GM12878 (cell line): ENCODE measurements at regions not wholly inside any gene's neighbourhood (a gene's known extent, or its start where the extent isn't known, plus 50 kb on each side); places are given as distances from the start of the nearest gene placed in this dataset.

Source experiments
- ATAC-seq: fragments of 200-7000 bp; cut with Tn5 transposase; 3 replicates; pipeline ENCODE4 v1.9.1; 2020; ENCODE audit warnings: mild to moderate bottlenecking, moderate library complexity
- BruUV-seq: library from RNA; stranded (reverse); fragments of 400-500 nt; replicated peaks from 2 replicates; lab custom pipeline; 2021; lab: Mats Ljungman, UMichigan
- CTCF ChIA-PET: fragments of 300-600 bp; sonication (Branson Sonifier 250); formaldehyde crosslinking; extraction: SDS; loops from one replicate; lab custom pipeline; 2021; ENCODE audit warnings: inconsistent platforms; lab: Yijun Ruan, JAX
- POLR2A ChIA-PET: fragments of 350-600 bp; formaldehyde crosslinking; extraction: SDS; loops from one replicate; lab custom pipeline; 2021; ENCODE audit warnings: inconsistent platforms; lab: Charles Lee
- RAD21 ChIA-PET: fragments of 300-600 bp; sonication (Branson Sonifier 250); formaldehyde crosslinking; loops from one replicate; lab custom pipeline; 2023; ENCODE audit warnings: antibody characterized with exemption; ENCODE audit not compliant: unreplicated experiment; lab: Charles Lee
- SMC1A ChIA-PET: fragments of 300-600 bp; sonication (Branson Sonifier 250); formaldehyde crosslinking; loops from one replicate; lab custom pipeline; 2023; ENCODE audit not compliant: unreplicated experiment, uncharacterized antibody; lab: Charles Lee
- DNase-seq: peaks from one replicate; pipeline ENCODE4 v3.0.0-alpha.2; 2011; ENCODE audit warnings: low read depth, low spot score
- FAIRE-seq: peaks from 3 replicates; lab custom pipeline; 2011; peaks lifted over from hg19 to GRCh38; lab: Jason Lieb, UNC
- H2AFZ ChIP-seq: 2 replicates; pipeline ENCODE4 v1.6.0; 2011; ENCODE audit warnings: low read depth, low read length, control low read depth; ENCODE audit not compliant: control insufficient read depth
- H3K27ac ChIP-seq: 2 replicates; pipeline ENCODE4 v1.5.1; 2011; ENCODE audit warnings: control low read depth; ENCODE audit not compliant: control insufficient read depth, insufficient read depth
- H3K27me3 ChIP-seq, 2 experiments: replicated peaks in 1 of 2; 2 replicates each; pipeline versions ENCODE4 v1.6.0 to v1.6.1; 2011; ENCODE audit warnings: low read length in 1 of 2; ENCODE audit not compliant: control insufficient read depth in 2 of 2, insufficient read depth in 2 of 2
- H3K36me3 ChIP-seq, 2 experiments: 2 replicates each; pipeline ENCODE4 v1.5.1; 2011; ENCODE audit warnings: low read length in 1 of 2; ENCODE audit not compliant: control insufficient read depth in 2 of 2, insufficient read depth in 2 of 2
- H3K4me1 ChIP-seq: 2 replicates; pipeline ENCODE4 v1.6.1; 2011; ENCODE audit warnings: mild to moderate bottlenecking, low read length, moderate library complexity, mixed read lengths; ENCODE audit not compliant: control insufficient read depth, insufficient read depth
- H3K4me2 ChIP-seq: 2 replicates; pipeline ENCODE4 v1.6.0; 2011; ENCODE audit warnings: control low read depth; ENCODE audit not compliant: control insufficient read depth, insufficient read depth
- H3K4me3 ChIP-seq: fragments of 200-600 bp; sonication (generic); 2 replicates; pipeline ENCODE4 v1.5.1; 2016
- H3K79me2 ChIP-seq: 2 replicates; pipeline ENCODE4 v1.6.0; 2011; ENCODE audit warnings: low read length; ENCODE audit not compliant: control insufficient read depth, insufficient read depth
- H3K9ac ChIP-seq: 2 replicates; pipeline ENCODE4 v1.8.0; 2011; ENCODE audit warnings: low read length, control low read depth, mixed read lengths; ENCODE audit not compliant: control insufficient read depth, insufficient read depth
- H3K9me3 ChIP-seq: replicated peaks from 3 replicates; pipeline ENCODE4 v1.5.1; 2011; ENCODE audit warnings: mild to moderate bottlenecking, low read length; ENCODE audit not compliant: control insufficient read depth, insufficient read depth
- H4K20me1 ChIP-seq: 2 replicates; pipeline ENCODE4 v1.6.0; 2011; ENCODE audit not compliant: control insufficient read depth, insufficient read depth
- CBX5 ChIP-seq: sonication (generic); IDR thresholded peaks from 2 replicates; pipeline ENCODE4 v1.6.1; 2016; ENCODE audit warnings: low read depth, moderate library complexity, mild to moderate bottlenecking, inconsistent platforms
- CHD1 ChIP-seq: IDR thresholded peaks from 2 replicates; pipeline ENCODE4 v1.6.1; 2012; ENCODE audit warnings: low read depth, low read length, improper control_type of control experiment
- EED ChIP-seq: sonication (generic); IDR thresholded peaks from 2 replicates; pipeline ENCODE4 v1.6.1; 2016; ENCODE audit warnings: antibody characterized with exemption, low read depth
- GABPA ChIP-seq: IDR thresholded peaks from 2 replicates; pipeline ENCODE4 v1.6.1; 2014; ENCODE audit warnings: antibody characterized with exemption, low read depth, mild to moderate bottlenecking, inconsistent platforms
- GATAD2B ChIP-seq: fragments of 450-650 bp; conservative IDR thresholded peaks from 2 replicates; pipeline ENCODE4 v1.6.1; 2017; ENCODE audit warnings: low read depth, mild to moderate bottlenecking, moderate library complexity
- HDGF ChIP-seq: fragments of 450-650 bp; IDR thresholded peaks from 2 replicates; pipeline ENCODE4 v1.6.1; 2016; ENCODE audit warnings: antibody characterized with exemption
- IRF4 ChIP-seq: IDR thresholded peaks from 2 replicates; pipeline ENCODE4 v1.6.1; 2011; ENCODE audit warnings: low read depth, low read length
- KLF5 ChIP-seq: fragments of 450-650 bp; IDR thresholded peaks from 2 replicates; pipeline ENCODE4 v1.6.1; 2014; ENCODE audit warnings: mild to moderate bottlenecking; ENCODE audit not compliant: partially characterized antibody
- LARP7 ChIP-seq: fragments of 450-650 bp; IDR thresholded peaks from 2 replicates; pipeline ENCODE4 v1.6.1; 2017; ENCODE audit warnings: mild to moderate bottlenecking
- MXI1 ChIP-seq: fragments of 150-350 bp; IDR thresholded peaks from 2 replicates; pipeline ENCODE4 v1.6.1; 2011; ENCODE audit warnings: low read depth, mild to moderate bottlenecking, inconsistent platforms, low read length, improper control_type of control experiment
- NBN ChIP-seq: fragments of 450-650 bp; IDR thresholded peaks from 2 replicates; pipeline ENCODE4 v1.6.1; 2016
- NFIC ChIP-seq: IDR thresholded peaks from 2 replicates; pipeline ENCODE4 v1.6.1; 2012; ENCODE audit warnings: low read depth, mild to moderate bottlenecking, inconsistent platforms, low read length, moderate library complexity
- NFYB ChIP-seq: IDR thresholded peaks from 2 replicates; pipeline ENCODE4 v1.6.1; 2011; ENCODE audit warnings: low read depth, mild to moderate bottlenecking, low read length, improper control_type of control experiment, moderate library complexity; ENCODE audit not compliant: insufficient read depth
- NR2C2 ChIP-seq: IDR thresholded peaks from 2 replicates; pipeline ENCODE4 v1.6.1; 2011; ENCODE audit warnings: borderline replicate concordance, low read depth; ENCODE audit not compliant: control insufficient read depth, insufficient read length
- RCOR1 ChIP-seq: conservative IDR thresholded peaks from 2 replicates; pipeline ENCODE4 v1.6.1; 2012; ENCODE audit warnings: low read depth, low read length, improper control_type of control experiment
- SPI1 ChIP-seq: IDR thresholded peaks from 2 replicates; pipeline ENCODE4 v1.6.1; 2011; ENCODE audit warnings: low read depth, mild to moderate bottlenecking, low read length, moderate library complexity, borderline replicate concordance; ENCODE audit not compliant: insufficient read depth
- TCF12 ChIP-seq: IDR thresholded peaks from 2 replicates; pipeline ENCODE4 v1.6.1; 2011; ENCODE audit warnings: low read depth, mild to moderate bottlenecking, low read length
- TCF3 ChIP-seq: IDR thresholded peaks from 2 replicates; pipeline ENCODE4 v1.6.1; 2012; ENCODE audit warnings: low read depth, mild to moderate bottlenecking, low read length, borderline replicate concordance; ENCODE audit not compliant: insufficient read depth
- WGBS: methylation state at CpG from one replicate; pipeline ENCODE4 v1.1.6; 2016; ENCODE audit warnings: low lambda C conversion rate; ENCODE audit not compliant: insufficient replicate concordance, insufficient coverage; ENCODE audit errors: missing lambda C conversion rate; 5-methylcytosine and 5-hydroxymethylcytosine counted together
- in situ Hi-C: fragments of 300-500 bp; cut with MboI; formaldehyde crosslinking; loops from 9 replicates; pipeline ENCODE4 v1.14.3; 2018; ENCODE audit warnings: mixed read lengths
- intact Hi-C: fragments of 100-400 bp; cut with micrococcal nuclease; formaldehyde crosslinking; loops from one replicate; pipeline ENCODE4 v1.14.2; 2022; ENCODE audit not compliant: unreplicated experiment

DNA sequence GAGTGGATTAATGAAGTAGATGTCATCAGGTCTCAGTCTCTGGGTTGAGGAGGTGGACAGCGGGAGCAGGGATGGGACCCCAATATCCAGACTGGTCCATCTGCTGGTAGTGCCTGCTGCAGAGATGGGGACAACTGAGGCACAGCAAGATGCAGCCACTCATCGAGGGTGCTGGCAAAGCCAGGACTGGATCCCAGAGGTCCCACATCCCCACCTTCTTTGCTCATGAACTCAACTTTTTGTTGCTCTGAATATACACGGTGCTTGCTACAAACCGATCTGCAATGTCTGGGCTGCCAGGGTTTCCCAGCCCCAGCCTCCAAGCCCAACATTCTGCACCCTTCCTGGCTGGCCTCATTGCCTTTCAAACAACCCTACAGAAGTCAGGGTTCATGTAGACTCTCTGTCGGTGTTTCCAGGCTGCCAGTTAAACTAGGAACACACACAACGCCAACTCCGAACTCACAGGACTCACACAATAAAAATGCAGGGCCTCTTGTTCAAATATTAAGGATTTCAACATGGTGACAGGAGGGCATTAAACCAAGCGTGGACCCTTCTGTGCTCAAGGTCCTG is 168.2 kb downstream of the MN1 start:
- H3K4me3 ChIP-seq, result no peak overlapping the region
- DNase-seq (no peak), FAIRE-seq (no peak), ATAC-seq (no peak)
- intact Hi-C loops, result no loop called here
- no peaks in the 10 kb centered on the region for H4K20me1 ChIP-seq
- no peaks in the 10 kb centered on the region; a peak in 1 of 4 replicates for H3K27me3 ChIP-seq
- H3K4me2 ChIP-seq, result no peak overlapping the region
- no peaks in the 10 kb centered on the region for H3K4me1 ChIP-seq
- no peak overlapping the region for H2AFZ ChIP-seq
- ChIA-PET RAD21 (no interaction called here), SMC1A (no interaction called here), CTCF (no interaction called here)
- no peak overlapping the region for H3K27ac ChIP-seq
- WGBS, result 49% methylated on average over 8 of the region's 8 CpGs
- in situ Hi-C loops, result no loop called here
- H3K36me3 ChIP-seq, result no peaks in the 10 kb centered on the region
- no peaks in the 10 kb centered on the region for H3K9me3 ChIP-seq
- no peak for TF ChIP-seq NR2C2
- no peak for TF ChIP-seq GABPA
- no peak for TF ChIP-seq CBX5
- no peak for TF ChIP-seq KLF5
- TF ChIP-seq HDGF, result no peak
- no peak for TF ChIP-seq TCF12
- no peak for TF ChIP-seq RCOR1
- no peak for TF ChIP-seq SPI1
- TF ChIP-seq IRF4, result no peak
- TF ChIP-seq LARP7, result no peak
- TF ChIP-seq NFIC, result no peak
- TF ChIP-seq EED, result no peak
- TF ChIP-seq TCF3, result no peak
- TF ChIP-seq CHD1, result no peak
- no peak for TF ChIP-seq MXI1
- TF ChIP-seq NBN, result no peak
- no peak for TF ChIP-seq NFYB
- no peak for TF ChIP-seq GATAD2B
- TF ChIP-seq, all 136 proteins: peak for 0
- BruUV-seq, result no TSS peak
- no peaks in the 10 kb centered on the region for H3K79me2 ChIP-seq
- no peak overlapping the region for H3K9ac ChIP-seq
- POLR2A ChIA-PET, result no interaction called here
